GM23338 (cell line): ENCODE measurements at regions not wholly inside any gene's neighbourhood (a gene's known extent, or its start where the extent isn't known, plus 50 kb on each side); places are given as distances from the start of the nearest gene placed in this dataset.

Experiments
- CREB1 ChIP-seq: fragments of 250-450 bp; sonication (Bioruptor Pico); IDR thresholded peaks from 2 replicates; pipeline ENCODE4 v1.5.0; 2020; ENCODE audit warnings: low read depth, mild to moderate bottlenecking, moderate library complexity
- EZH2 ChIP-seq: fragments of 200-600 bp; sonication (generic); IDR thresholded peaks from one replicate; pipeline ENCODE4 v1.8.0; 2017; ENCODE audit warnings: antibody characterized with exemption, mild to moderate bottlenecking, low read depth; ENCODE audit not compliant: unreplicated experiment
- EZH2phosphoT487 ChIP-seq: fragments of 200-600 bp; sonication (generic); IDR thresholded peaks from one replicate; pipeline ENCODE4 v1.8.1; 2018; ENCODE audit warnings: antibody characterized with exemption; ENCODE audit not compliant: unreplicated experiment
- POLR2AphosphoS5 ChIP-seq: IDR thresholded peaks from 2 replicates; pipeline ENCODE4 v1.6.1; 2016; ENCODE audit warnings: antibody characterized with exemption, low read depth
- TF ChIP-seq, protein P1 (sequence below), 2 experiments: fragments of 200-600 bp in 1 of 2; sonication (generic) in 1 of 2; conservative IDR thresholded peaks; 2 replicates each; pipeline versions ENCODE4 v1.5.1 to v1.6.1; 2016 to 2017; ENCODE audit warnings: antibody characterized with exemption in 2 of 2, low read depth in 2 of 2, mild to moderate bottlenecking in 2 of 2, moderate library complexity in 1 of 2
- TF ChIP-seq, protein P2 (sequence below): IDR thresholded peaks from one replicate; pipeline ENCODE4 v1.6.1; 2018; ENCODE audit warnings: antibody characterized with exemption; ENCODE audit not compliant: unreplicated experiment
- TF ChIP-seq, protein P3 (sequence below): fragments of 250-450 bp; sonication (Bioruptor Pico); IDR thresholded peaks from 2 replicates; pipeline ENCODE4 v1.5.0; 2020; ENCODE audit warnings: mild to moderate bottlenecking, moderate library complexity

DNA sequence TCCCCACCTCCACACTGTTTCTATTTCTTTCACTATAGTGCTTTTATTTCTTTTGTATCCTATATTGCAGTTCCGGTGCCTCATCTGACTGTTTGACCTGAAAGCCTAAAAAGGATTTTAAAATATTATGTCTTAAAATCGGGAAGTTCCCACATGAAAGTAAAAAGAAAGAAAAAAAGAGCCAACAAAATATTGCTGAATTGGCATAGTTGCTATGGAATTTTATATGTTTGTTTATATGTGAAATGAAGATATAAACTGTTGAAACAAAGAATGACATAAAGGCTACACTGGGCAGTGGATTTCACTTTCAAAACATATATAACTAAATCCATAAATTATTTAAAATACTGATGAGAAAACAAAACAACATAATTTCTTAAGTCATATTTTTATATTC, 1383.7 kb downstream of the C4orf33 start:
- TF ChIP-seq, protein P1, sequence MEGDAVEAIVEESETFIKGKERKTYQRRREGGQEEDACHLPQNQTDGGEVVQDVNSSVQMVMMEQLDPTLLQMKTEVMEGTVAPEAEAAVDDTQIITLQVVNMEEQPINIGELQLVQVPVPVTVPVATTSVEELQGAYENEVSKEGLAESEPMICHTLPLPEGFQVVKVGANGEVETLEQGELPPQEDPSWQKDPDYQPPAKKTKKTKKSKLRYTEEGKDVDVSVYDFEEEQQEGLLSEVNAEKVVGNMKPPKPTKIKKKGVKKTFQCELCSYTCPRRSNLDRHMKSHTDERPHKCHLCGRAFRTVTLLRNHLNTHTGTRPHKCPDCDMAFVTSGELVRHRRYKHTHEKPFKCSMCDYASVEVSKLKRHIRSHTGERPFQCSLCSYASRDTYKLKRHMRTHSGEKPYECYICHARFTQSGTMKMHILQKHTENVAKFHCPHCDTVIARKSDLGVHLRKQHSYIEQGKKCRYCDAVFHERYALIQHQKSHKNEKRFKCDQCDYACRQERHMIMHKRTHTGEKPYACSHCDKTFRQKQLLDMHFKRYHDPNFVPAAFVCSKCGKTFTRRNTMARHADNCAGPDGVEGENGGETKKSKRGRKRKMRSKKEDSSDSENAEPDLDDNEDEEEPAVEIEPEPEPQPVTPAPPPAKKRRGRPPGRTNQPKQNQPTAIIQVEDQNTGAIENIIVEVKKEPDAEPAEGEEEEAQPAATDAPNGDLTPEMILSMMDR (conservative IDR thresholded peaks at IDR 0.05; ENCODE audit: low read depth in 2 of 2) = no peak
- TF ChIP-seq, protein P2, sequence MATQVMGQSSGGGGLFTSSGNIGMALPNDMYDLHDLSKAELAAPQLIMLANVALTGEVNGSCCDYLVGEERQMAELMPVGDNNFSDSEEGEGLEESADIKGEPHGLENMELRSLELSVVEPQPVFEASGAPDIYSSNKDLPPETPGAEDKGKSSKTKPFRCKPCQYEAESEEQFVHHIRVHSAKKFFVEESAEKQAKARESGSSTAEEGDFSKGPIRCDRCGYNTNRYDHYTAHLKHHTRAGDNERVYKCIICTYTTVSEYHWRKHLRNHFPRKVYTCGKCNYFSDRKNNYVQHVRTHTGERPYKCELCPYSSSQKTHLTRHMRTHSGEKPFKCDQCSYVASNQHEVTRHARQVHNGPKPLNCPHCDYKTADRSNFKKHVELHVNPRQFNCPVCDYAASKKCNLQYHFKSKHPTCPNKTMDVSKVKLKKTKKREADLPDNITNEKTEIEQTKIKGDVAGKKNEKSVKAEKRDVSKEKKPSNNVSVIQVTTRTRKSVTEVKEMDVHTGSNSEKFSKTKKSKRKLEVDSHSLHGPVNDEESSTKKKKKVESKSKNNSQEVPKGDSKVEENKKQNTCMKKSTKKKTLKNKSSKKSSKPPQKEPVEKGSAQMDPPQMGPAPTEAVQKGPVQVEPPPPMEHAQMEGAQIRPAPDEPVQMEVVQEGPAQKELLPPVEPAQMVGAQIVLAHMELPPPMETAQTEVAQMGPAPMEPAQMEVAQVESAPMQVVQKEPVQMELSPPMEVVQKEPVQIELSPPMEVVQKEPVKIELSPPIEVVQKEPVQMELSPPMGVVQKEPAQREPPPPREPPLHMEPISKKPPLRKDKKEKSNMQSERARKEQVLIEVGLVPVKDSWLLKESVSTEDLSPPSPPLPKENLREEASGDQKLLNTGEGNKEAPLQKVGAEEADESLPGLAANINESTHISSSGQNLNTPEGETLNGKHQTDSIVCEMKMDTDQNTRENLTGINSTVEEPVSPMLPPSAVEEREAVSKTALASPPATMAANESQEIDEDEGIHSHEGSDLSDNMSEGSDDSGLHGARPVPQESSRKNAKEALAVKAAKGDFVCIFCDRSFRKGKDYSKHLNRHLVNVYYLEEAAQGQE = no peak
- no peak for TF ChIP-seq POLR2AphosphoS5
- TF ChIP-seq EZH2 = no peak
- TF ChIP-seq CREB1 (CRISPR knock-in tag) = no peak
- TF ChIP-seq EZH2phosphoT487 = no peak
- TF ChIP-seq, protein P3, sequence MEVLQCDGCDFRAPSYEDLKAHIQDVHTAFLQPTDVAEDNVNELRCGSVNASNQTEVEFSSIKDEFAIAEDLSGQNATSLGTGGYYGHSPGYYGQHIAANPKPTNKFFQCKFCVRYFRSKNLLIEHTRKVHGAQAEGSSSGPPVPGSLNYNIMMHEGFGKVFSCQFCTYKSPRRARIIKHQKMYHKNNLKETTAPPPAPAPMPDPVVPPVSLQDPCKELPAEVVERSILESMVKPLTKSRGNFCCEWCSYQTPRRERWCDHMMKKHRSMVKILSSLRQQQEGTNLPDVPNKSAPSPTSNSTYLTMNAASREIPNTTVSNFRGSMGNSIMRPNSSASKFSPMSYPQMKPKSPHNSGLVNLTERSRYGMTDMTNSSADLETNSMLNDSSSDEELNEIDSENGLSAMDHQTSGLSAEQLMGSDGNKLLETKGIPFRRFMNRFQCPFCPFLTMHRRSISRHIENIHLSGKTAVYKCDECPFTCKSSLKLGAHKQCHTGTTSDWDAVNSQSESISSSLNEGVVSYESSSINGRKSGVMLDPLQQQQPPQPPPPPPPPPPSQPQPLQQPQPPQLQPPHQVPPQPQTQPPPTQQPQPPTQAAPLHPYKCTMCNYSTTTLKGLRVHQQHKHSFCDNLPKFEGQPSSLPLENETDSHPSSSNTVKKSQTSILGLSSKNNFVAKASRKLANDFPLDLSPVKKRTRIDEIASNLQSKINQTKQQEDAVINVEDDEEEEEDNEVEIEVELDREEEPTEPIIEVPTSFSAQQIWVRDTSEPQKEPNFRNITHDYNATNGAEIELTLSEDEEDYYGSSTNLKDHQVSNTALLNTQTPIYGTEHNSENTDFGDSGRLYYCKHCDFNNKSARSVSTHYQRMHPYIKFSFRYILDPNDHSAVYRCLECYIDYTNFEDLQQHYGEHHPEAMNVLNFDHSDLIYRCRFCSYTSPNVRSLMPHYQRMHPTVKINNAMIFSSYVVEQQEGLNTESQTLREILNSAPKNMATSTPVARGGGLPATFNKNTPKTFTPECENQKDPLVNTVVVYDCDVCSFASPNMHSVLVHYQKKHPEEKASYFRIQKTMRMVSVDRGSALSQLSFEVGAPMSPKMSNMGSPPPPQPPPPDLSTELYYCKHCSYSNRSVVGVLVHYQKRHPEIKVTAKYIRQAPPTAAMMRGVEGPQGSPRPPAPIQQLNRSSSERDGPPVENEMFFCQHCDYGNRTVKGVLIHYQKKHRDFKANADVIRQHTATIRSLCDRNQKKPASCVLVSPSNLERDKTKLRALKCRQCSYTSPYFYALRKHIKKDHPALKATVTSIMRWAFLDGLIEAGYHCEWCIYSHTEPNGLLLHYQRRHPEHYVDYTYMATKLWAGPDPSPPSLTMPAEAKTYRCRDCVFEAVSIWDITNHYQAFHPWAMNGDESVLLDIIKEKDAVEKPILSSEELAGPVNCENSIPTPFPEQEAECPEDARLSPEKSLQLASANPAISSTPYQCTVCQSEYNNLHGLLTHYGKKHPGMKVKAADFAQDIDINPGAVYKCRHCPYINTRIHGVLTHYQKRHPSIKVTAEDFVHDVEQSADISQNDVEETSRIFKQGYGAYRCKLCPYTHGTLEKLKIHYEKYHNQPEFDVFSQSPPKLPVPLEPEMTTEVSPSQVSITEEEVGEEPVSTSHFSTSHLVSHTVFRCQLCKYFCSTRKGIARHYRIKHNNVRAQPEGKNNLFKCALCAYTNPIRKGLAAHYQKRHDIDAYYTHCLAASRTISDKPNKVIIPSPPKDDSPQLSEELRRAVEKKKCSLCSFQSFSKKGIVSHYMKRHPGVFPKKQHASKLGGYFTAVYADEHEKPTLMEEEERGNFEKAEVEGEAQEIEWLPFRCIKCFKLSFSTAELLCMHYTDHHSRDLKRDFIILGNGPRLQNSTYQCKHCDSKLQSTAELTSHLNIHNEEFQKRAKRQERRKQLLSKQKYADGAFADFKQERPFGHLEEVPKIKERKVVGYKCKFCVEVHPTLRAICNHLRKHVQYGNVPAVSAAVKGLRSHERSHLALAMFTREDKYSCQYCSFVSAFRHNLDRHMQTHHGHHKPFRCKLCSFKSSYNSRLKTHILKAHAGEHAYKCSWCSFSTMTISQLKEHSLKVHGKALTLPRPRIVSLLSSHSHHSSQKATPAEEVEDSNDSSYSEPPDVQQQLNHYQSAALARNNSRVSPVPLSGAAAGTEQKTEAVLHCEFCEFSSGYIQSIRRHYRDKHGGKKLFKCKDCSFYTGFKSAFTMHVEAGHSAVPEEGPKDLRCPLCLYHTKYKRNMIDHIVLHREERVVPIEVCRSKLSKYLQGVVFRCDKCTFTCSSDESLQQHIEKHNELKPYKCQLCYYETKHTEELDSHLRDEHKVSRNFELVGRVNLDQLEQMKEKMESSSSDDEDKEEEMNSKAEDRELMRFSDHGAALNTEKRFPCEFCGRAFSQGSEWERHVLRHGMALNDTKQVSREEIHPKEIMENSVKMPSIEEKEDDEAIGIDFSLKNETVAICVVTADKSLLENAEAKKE (CRISPR knock-in tag) = no peak
